H1 (cell line): ENCODE measurements at regions not wholly inside any gene's neighbourhood (a gene's known extent, or its start where the extent isn't known, plus 50 kb on each side); places are given as distances from the start of the nearest gene placed in this dataset.

Experiments
- CTCF ChIA-PET: fragments of 300-600 bp; sonication (Branson Sonifier 250); formaldehyde crosslinking; loops from one replicate; lab custom pipeline; 2021; ENCODE audit not compliant: partially characterized antibody; lab: Charles Lee
- POLR2A ChIA-PET: fragments of 300-600 bp; sonication (Branson Sonifier 250); formaldehyde crosslinking; loops from one replicate; lab custom pipeline; 2021; ENCODE audit warnings: inconsistent platforms; ENCODE audit not compliant: partially characterized antibody; lab: Charles Lee
- DNase-seq, 2 experiments: peaks; one replicate each; pipeline versions ENCODE4 v3.0.0 to v3.0.0-alpha.2; 2010 to 2022; ENCODE audit warnings: low spot score in 2 of 2, low read depth in 1 of 2, mixed read lengths in 1 of 2
- FAIRE-seq: peaks from 2 replicates; lab custom pipeline; 2011; peaks lifted over from hg19 to GRCh38; lab: Jason Lieb, UNC
- H2AFZ ChIP-seq: 2 replicates; pipeline ENCODE4 v1.8.1; 2012; ENCODE audit warnings: low read length, inconsistent platforms
- H2AK5ac ChIP-seq: 2 replicates; pipeline ENCODE4 v1.6.1; 2013; ENCODE audit warnings: low read depth, low read length
- H2BK120ac ChIP-seq: replicated peaks from 2 replicates; pipeline ENCODE3; 2013; ENCODE audit warnings: low read depth, low read length, inconsistent platforms
- H2BK12ac ChIP-seq: 2 replicates; pipeline ENCODE4 v1.6.1; 2013; ENCODE audit warnings: low read depth, low read length
- H2BK15ac ChIP-seq: 2 replicates; pipeline ENCODE4 v1.6.1; 2013; ENCODE audit warnings: low read length
- H2BK20ac ChIP-seq: 2 replicates; pipeline ENCODE4 v1.6.1; 2013; ENCODE audit warnings: low read length
- H2BK5ac ChIP-seq: 2 replicates; pipeline ENCODE4 v1.6.1; 2013; ENCODE audit warnings: low read depth, low read length
- H3K14ac ChIP-seq: 2 replicates; pipeline ENCODE4 v1.6.1; 2013; ENCODE audit warnings: inconsistent platforms; ENCODE audit not compliant: insufficient read length
- H3K18ac ChIP-seq: 2 replicates; pipeline ENCODE4 v1.6.1; 2013; ENCODE audit warnings: low read length; ENCODE audit errors: extremely low read depth
- H3K23ac ChIP-seq: 2 replicates; pipeline ENCODE4 v1.6.1; 2013; ENCODE audit warnings: inconsistent platforms; ENCODE audit not compliant: insufficient read length
- H3K23me2 ChIP-seq: 2 replicates; pipeline ENCODE4 v1.6.1; 2013; ENCODE audit warnings: low read depth, low read length
- H3K27ac ChIP-seq: 2 replicates; pipeline ENCODE4 v1.6.1; 2011; ENCODE audit warnings: low read depth, low read length, inconsistent platforms
- H3K27me3 ChIP-seq, 4 experiments: replicated peaks in 1 of 4; 1 replicate in 1 of 4; 2 replicates in 3 of 4; pipeline versions ENCODE4 v1.6.1 to v1.8.1; 2011 to 2013; ENCODE audit warnings: low read length in 3 of 4, mild to moderate bottlenecking in 3 of 4, inconsistent platforms in 2 of 4, mixed read lengths in 2 of 4, moderate library complexity in 1 of 4; ENCODE audit not compliant: control insufficient read depth in 3 of 4, insufficient read depth in 3 of 4; ENCODE audit errors: extremely low read depth in 1 of 4
- H3K36me3 ChIP-seq, 4 experiments: 2 replicates each; pipeline versions ENCODE4 v1.6.1 to v1.8.1; 2011 to 2013; ENCODE audit warnings: mild to moderate bottlenecking in 4 of 4, low read length in 3 of 4, moderate library complexity in 2 of 4, control low read depth in 1 of 4, inconsistent platforms in 1 of 4; ENCODE audit not compliant: insufficient read depth in 4 of 4, control insufficient read depth in 2 of 4
- H3K4ac ChIP-seq: replicated peaks from 2 replicates; pipeline ENCODE3; 2013; ENCODE audit warnings: low read length, low read depth, mixed read lengths, inconsistent platforms; ENCODE audit not compliant: insufficient read length
- H3K4me1 ChIP-seq, 4 experiments: replicated peaks in 1 of 4; 1 replicate in 1 of 4; 2 replicates in 3 of 4; pipeline versions ENCODE4 v1.6.1 to v1.8.1; 2011 to 2013; ENCODE audit warnings: low read length in 3 of 4, inconsistent platforms in 2 of 4, mixed read lengths in 1 of 4; ENCODE audit not compliant: insufficient read depth in 4 of 4, control insufficient read depth in 3 of 4
- H3K4me2 ChIP-seq, 2 experiments: 2 replicates each; pipeline versions ENCODE4 v1.6.1 to v1.8.1; 2011 to 2013; ENCODE audit warnings: low read depth in 2 of 2, low read length in 2 of 2, control low read depth in 1 of 2, inconsistent platforms in 1 of 2, mild to moderate bottlenecking in 1 of 2; ENCODE audit not compliant: insufficient read depth in 1 of 2
- H3K4me3 ChIP-seq, 4 experiments: fragments of 200-600, 300-600 bp in 1 of 4; sonication (generic), shearing (Covaris generic), sonication (Bioruptor Twin) in 1 of 4; 2 replicates each; pipeline versions ENCODE4 v1.5.1 to v1.8.1; 2011 to 2016; ENCODE audit warnings: low read length in 4 of 4, low read depth in 3 of 4, control low read depth in 2 of 4, inconsistent platforms in 2 of 4, mild to moderate bottlenecking in 2 of 4, mixed read lengths in 1 of 4, moderate library complexity in 1 of 4; ENCODE audit not compliant: insufficient read depth in 2 of 4; ENCODE audit errors: extremely low read depth in 1 of 4
- H3K56ac ChIP-seq: replicated peaks from 2 replicates; pipeline ENCODE3; 2013; ENCODE audit warnings: low read depth, mild to moderate bottlenecking, mixed read lengths, low read length, inconsistent platforms; ENCODE audit not compliant: insufficient read length
- H3K79me1 ChIP-seq: 2 replicates; pipeline ENCODE4 v1.6.1; 2013; ENCODE audit warnings: low read depth, low read length, control low read depth
- H3K79me2 ChIP-seq, 2 experiments: 2 replicates each; pipeline versions ENCODE4 v1.6.1 to v1.8.1; 2012 to 2013; ENCODE audit warnings: low read length in 2 of 2, mild to moderate bottlenecking in 2 of 2, inconsistent platforms in 1 of 2; ENCODE audit not compliant: insufficient read depth in 2 of 2, control insufficient read depth in 1 of 2
- H3K9ac ChIP-seq, 4 experiments: replicated peaks in 1 of 4; 1 replicate in 1 of 4; 2 replicates in 3 of 4; pipeline versions ENCODE4 v1.6.1 to v1.8.1; 2011 to 2013; ENCODE audit warnings: low read depth in 3 of 4, low read length in 3 of 4, control low read depth in 2 of 4, mild to moderate bottlenecking in 2 of 4, moderate library complexity in 2 of 4, inconsistent platforms in 1 of 4; ENCODE audit errors: extremely low read depth in 1 of 4
- H3K9me3 ChIP-seq, 2 experiments: 2 replicates each; pipeline versions ENCODE4 v1.6.1 to v1.8.1; 2012 to 2013; ENCODE audit warnings: mild to moderate bottlenecking in 2 of 2, moderate library complexity in 2 of 2, control low read depth in 1 of 2, inconsistent platforms in 1 of 2, low read depth in 1 of 2, low read length in 1 of 2, mixed read lengths in 1 of 2; ENCODE audit not compliant: insufficient read depth in 2 of 2
- H4K20me1 ChIP-seq, 2 experiments: replicated peaks in 1 of 2; 2 replicates each; pipeline versions ENCODE3 to v1.8.1; 2011 to 2013; ENCODE audit warnings: inconsistent platforms in 2 of 2, low read length in 2 of 2, mild to moderate bottlenecking in 1 of 2; ENCODE audit not compliant: insufficient read depth in 2 of 2, control insufficient read depth in 1 of 2
- H4K5ac ChIP-seq: 2 replicates; pipeline ENCODE4 v1.6.1; 2013; ENCODE audit warnings: low read length, low read depth, mixed read lengths, inconsistent platforms; ENCODE audit not compliant: insufficient read length
- H4K8ac ChIP-seq: 2 replicates; pipeline ENCODE4 v1.8.0; 2013; ENCODE audit warnings: mild to moderate bottlenecking, moderate library complexity, low read length, inconsistent platforms; ENCODE audit not compliant: insufficient read depth; ENCODE audit errors: extremely low read depth
- H4K91ac ChIP-seq: replicated peaks from 2 replicates; pipeline ENCODE3; 2013; ENCODE audit warnings: low read length, mixed read lengths, inconsistent platforms; ENCODE audit not compliant: insufficient read length
- BRCA1 ChIP-seq: IDR thresholded peaks from 2 replicates; pipeline ENCODE4 v1.6.1; 2012; ENCODE audit warnings: low read depth, low read length, improper control_type of control experiment
- NRF1 ChIP-seq: IDR thresholded peaks from 2 replicates; pipeline ENCODE4 v1.6.1; 2011; ENCODE audit warnings: mild to moderate bottlenecking, low read depth, low read length, improper control_type of control experiment
- WGBS, 2 experiments: shearing (Covaris generic) in 1 of 2; methylation state at CpG; one replicate each; pipeline versions ENCODE4 v1.1.6 to v1.1.7; 2013 to 2015; ENCODE audit warnings: low lambda C conversion rate in 2 of 2, mixed read lengths in 2 of 2, inconsistent platforms in 1 of 2, low coverage in 1 of 2, missing lambda C conversion rate in 1 of 2; ENCODE audit not compliant: insufficient replicate concordance in 2 of 2, insufficient coverage in 1 of 2, insufficient read length in 1 of 2; ENCODE audit errors: extremely low coverage in 1 of 2, missing lambda C conversion rate in 1 of 2; 5-methylcytosine and 5-hydroxymethylcytosine counted together

GRCh38 chr16:26413780-26414179 lies 652.9 kb upstream of the C16orf82 start:
- Histone ChIP-seq H2AFZ (no peak overlapping the region), H3K27me3 (no peaks in the 10 kb centered on the region), H2BK5ac (no peak overlapping the region; the same call in 1 of the 2 replicates), H3K9me3 (no peaks in the 10 kb centered on the region), H3K14ac (no peak overlapping the region), H3K79me1 (no peaks in the 10 kb centered on the region), H4K91ac (no peak overlapping the region), H2BK20ac (no peak overlapping the region), H3K18ac (peak overlapping the region; percentile 19; the same call in 1 of the 2 replicates), H3K79me2 (no peaks in the 10 kb centered on the region), H3K36me3 (no peaks in the 10 kb centered on the region), H3K9ac (no peak overlapping the region), H4K8ac (no peak overlapping the region), H2BK15ac (no peak overlapping the region), H2BK120ac (no peak overlapping the region), H3K4me2 (no peak overlapping the region), H3K56ac (no peak overlapping the region), H2BK12ac (0 out of 2 replicates have a peak overlapping the region, but pooled peaks have one; percentile 39), H3K23ac (no peak overlapping the region), H3K23me2 (no peaks in the 10 kb centered on the region; the same call in 1 of the 2 replicates), H3K4me3 (no peak overlapping the region), H4K5ac (no peak overlapping the region), H4K20me1 (no peaks in the 10 kb centered on the region), H2AK5ac (no peak overlapping the region), H3K27ac (no peak overlapping the region), H3K4me1 (peaks cover 0 to 5% (median 0%) of the 10 kb centered on the region in 4 experiments; a peak in 1 of 7 replicates), H3K4ac (no peak overlapping the region)
- ChIA-PET CTCF (no interaction called here), POLR2A (no interaction called here)
- DNase-seq (no peak), FAIRE-seq (no peak)
- TF ChIP-seq BRCA1 (no peak), NRF1 (no peak)
- WGBS, 2 experiments = 67% methylated on average over 3 of the region's 3 CpGs; no CpG with 5 or more reads in 1 of the 2 experiments
